COLO668 (cell line): ENCODE measurements at regions not wholly inside any gene's neighbourhood (a gene's known extent, or its start where the extent isn't known, plus 50 kb on each side); places are given as distances from the start of the nearest gene placed in this dataset.
"Not testable (repeated sequence)": the region's sequence is repeated elsewhere in the genome, so short reads cannot be mapped to it uniquely, and the experiment has no call there.

Experiments used
- DNase-seq: peaks from one replicate; lab custom pipeline; 2025; ENCODE audit not compliant: unreplicated experiment; lab: John Stamatoyannopoulos, UW

DNA sequence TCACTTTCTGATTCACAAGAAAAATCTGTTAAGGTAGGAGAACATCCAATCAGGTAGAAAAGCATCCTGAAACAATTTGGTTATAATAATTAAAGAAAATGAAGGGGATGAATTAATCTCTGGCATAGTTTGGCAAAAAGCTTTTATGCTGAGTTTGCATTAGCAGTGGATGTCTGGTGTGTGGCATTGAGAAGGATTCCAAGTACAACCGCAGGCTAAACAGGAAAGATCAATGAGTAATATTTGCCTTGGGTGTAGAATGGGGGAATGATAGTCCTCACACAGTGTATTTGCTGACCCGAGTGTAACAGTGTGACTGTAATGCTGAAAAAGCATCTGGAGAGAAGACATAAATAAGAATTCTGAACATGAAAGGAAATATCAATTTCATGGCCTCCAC is 68.3 kb upstream of the SESTD1 start:
- DNase-seq: no peak

GRCh38 chr2:179331061-179331460 is 66.4 kb upstream of the SESTD1 start:
- DNase-seq: no peak

DNA sequence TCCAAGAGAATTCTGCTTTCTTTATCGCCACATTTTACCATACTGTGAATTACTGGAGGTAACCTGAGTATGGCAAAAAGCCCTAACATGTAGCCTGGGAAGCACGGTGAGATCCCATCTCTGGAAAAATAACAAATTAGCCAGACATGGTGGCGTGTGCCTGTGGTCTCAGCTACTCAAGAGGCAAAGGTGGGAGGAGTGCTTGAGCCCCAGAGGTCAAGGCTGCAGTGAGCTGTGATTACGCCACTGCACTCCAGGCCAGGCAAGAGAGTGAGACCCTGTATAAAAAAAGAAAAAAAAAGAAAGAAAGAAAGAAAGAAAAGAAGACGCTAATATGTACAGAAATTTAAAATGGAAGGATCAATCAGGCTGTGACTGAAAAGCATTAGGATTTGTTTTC is 57.7 kb upstream of the SESTD1 start:
- DNase-seq: no peak

GRCh38 chr2:179321034-179321433 is 56.4 kb upstream of the SESTD1 start:
- not testable (repeated sequence) for DNase-seq

DNA sequence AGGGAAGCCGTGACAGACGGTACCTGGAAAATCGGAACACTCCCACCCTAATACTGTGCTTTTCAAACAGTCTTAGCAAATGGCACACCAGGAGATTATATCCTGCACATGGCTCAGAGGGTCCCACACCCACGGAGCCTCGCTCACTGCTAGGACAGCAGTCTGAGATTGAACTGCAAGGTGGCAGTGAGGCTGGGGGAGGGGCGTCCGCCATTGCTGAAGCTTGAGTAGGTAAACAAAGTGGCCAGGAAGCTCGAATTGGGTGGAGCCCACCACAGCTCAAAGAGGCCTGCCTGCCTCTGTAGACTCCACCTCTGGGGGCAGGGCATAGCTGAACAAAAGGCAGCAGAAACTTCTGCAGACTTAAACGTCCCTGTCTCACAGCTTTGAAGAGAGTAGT is 50.1 kb upstream of the SESTD1 start:
- DNase-seq: not testable (repeated sequence)
